HAP-1 (cell line): ENCODE measurements at regions not wholly inside any gene's neighbourhood (a gene's known extent, or its start where the extent isn't known, plus 50 kb on each side); places are given as distances from the start of the nearest gene placed in this dataset.

Experiments
- DNase-seq, 2 experiments: peaks; one replicate each; pipeline ENCODE4 v3.0.0-alpha.2; 2016 to 2020; ENCODE audit warnings: low spot score in 2 of 2
- H3K27me3 ChIP-seq: fragments of 250-450 bp; sonication (Bioruptor Pico); 2 replicates; pipeline ENCODE4 v1.5.1; 2020; ENCODE audit warnings: low read depth, mild to moderate bottlenecking, moderate library complexity
- H3K36me3 ChIP-seq: fragments of 250-450 bp; sonication (Bioruptor Pico); replicated peaks from 2 replicates; pipeline ENCODE4 v1.5.1; 2020; ENCODE audit warnings: mild to moderate bottlenecking
- H3K4me1 ChIP-seq: fragments of 250-450 bp; sonication (Bioruptor Pico); 2 replicates; pipeline ENCODE4 v1.5.1; 2020; ENCODE audit warnings: mild to moderate bottlenecking
- H3K4me3 ChIP-seq: fragments of 250-450 bp; sonication (Bioruptor Pico); 2 replicates; pipeline ENCODE4 v1.5.1; 2020; ENCODE audit warnings: mild to moderate bottlenecking, moderate library complexity
- H3K9me3 ChIP-seq: fragments of 250-450 bp; sonication (Bioruptor Pico); 2 replicates; pipeline ENCODE4 v1.5.1; 2020; ENCODE audit warnings: mild to moderate bottlenecking, moderate library complexity
- in situ Hi-C: fragments of 300-500 bp; cut with MboI; formaldehyde crosslinking; loops from 3 replicates; pipeline ENCODE4 v1.14.3; 2020; ENCODE audit warnings: low sequenced_read_pairs, inconsistent platforms, mixed read lengths

DNA sequence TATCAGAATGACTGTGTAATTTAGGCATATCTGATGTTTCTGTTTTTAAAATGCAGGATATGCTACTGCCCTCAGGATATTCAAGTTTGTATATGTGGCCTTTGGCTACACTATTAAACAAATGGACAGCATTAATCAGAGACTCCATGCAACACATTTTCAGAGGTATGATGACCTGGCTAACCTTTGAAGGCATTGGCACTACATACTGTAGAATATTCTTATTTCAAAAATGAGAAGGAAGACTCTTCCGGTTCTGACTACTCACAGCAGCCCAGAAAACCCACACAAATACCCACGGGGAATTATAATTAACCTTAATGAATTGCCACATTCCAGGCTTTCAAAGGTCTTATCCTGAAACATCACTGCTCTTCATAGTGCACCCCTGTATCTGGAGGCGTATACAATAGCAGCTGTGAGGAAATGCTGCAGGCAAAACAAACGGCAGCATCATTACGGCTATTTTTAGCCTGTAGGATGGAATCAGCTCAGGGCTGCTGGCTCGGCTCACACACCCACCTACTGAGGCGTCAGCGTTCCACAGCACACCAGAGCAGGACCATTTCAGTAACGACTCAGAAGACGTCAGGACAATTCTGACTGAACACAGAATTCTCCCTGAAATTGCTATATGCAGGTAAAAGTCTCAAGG is 648.5 kb downstream of the RPS29 start:
- no peak overlapping the region for H3K4me3 ChIP-seq
- in situ Hi-C loops, result no loop called here
- no peaks in the 10 kb centered on the region for H3K27me3 ChIP-seq
- no peaks in the 10 kb centered on the region for H3K9me3 ChIP-seq
- DNase-seq, result peak in 1 of 2 experiments; percentile 14
- no peaks in the 10 kb centered on the region for H3K36me3 ChIP-seq
- H3K4me1 ChIP-seq, result no peaks in the 10 kb centered on the region

DNA sequence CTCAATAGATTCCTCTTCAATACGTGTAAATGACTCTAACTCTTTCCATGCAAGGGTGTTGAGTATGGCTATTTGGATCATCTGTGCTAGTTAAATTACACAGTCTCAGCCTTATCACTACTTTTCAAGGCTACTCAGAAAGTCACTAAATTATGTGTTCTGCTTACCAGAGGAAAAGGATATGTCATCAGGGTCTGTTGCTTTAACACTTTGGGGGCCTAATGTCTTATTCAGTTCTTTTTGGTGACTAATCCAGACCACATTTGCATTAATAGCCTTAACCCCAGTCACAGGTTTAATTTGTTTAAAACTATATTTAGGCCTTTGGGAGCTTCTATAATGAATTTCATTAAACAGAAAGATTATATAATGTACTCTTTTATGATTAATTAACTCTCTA is 649.3 kb downstream of the RPS29 start:
- in situ Hi-C loops, result no loop called here
- H3K4me1 ChIP-seq, result no peaks in the 10 kb centered on the region
- no peaks in the 10 kb centered on the region for H3K36me3 ChIP-seq
- DNase-seq, result no peak
- H3K27me3 ChIP-seq, result no peaks in the 10 kb centered on the region
- no peak overlapping the region for H3K4me3 ChIP-seq
- H3K9me3 ChIP-seq, result no peaks in the 10 kb centered on the region

DNA sequence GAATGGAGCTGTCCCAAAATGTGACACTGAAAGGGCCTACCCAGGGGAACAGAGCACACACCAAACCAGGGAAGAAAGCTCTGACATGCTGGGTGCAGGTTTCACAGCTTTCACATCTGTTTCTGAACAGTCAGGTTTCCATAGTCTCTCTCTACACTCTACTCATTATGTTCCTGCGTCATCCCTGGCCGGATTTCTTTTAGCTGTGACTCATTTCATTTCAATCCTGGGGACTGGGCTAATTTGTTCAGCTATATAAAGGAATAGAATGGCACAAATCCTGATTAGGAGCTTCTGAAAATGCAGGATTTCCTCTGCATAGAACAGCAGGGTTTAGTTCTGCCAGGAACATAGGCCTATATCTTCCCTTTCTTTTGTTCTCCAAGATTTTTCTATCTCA is 649.8 kb downstream of the RPS29 start:
- no peaks in the 10 kb centered on the region for H3K36me3 ChIP-seq
- peak in 1 of 2 experiments; percentile 11 for DNase-seq
- H3K4me3 ChIP-seq, result no peak overlapping the region
- H3K9me3 ChIP-seq, result no peaks in the 10 kb centered on the region
- H3K4me1 ChIP-seq, result no peaks in the 10 kb centered on the region
- no peaks in the 10 kb centered on the region for H3K27me3 ChIP-seq
- in situ Hi-C loops, result no loop called here

DNA sequence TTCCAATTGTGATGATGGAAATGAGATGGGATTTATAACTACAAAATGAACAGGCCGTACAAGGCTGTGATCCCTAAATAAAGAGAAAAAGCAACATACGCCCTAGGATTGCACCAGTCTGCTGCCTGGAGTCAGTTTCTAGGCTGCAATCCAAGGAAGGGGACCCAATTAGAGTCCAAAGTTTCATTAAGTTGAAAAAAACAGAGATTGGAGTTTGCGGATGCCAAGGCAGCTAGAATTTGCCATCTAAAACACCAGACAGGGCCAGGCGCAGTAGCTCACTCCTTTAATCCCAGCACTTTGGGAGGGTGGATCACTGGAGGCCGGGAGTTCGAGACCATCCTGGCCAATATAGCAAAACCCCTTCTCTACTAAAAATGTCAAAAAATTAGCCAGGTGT is 661.0 kb downstream of the RPS29 start:
- Histone ChIP-seq H3K4me1 (no peaks in the 10 kb centered on the region), H3K4me3 (no peak overlapping the region), H3K36me3 (no peaks in the 10 kb centered on the region), H3K9me3 (no peaks in the 10 kb centered on the region), H3K27me3 (no peaks in the 10 kb centered on the region)
- in situ Hi-C loops, result no loop called here
- no peak for DNase-seq

DNA sequence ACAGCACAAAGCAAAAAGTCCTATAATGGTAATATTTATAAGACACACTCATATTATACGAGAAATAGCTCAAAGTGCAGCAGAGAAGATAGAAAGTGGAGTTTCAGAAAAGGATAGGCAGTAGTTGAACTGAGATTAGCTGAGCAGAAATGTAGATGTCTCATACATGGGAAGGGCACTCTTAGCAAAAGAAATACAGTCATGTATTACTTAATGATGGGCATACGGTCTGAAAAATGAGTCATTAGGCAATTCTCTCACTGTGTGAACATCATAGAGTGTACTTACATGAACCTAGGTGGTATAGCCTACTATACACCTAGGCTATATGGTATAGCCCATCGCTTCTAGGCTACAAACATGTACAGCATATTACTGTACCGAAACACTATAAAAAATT is 671.3 kb downstream of the RPS29 start:
- no peak for DNase-seq
- no peaks in the 10 kb centered on the region for H3K9me3 ChIP-seq
- no peaks in the 10 kb centered on the region for H3K27me3 ChIP-seq
- in situ Hi-C loops, result no loop called here
- peaks cover 6% of the 10 kb centered on the region for H3K4me1 ChIP-seq
- no peaks in the 10 kb centered on the region for H3K36me3 ChIP-seq
- no peak overlapping the region for H3K4me3 ChIP-seq

DNA sequence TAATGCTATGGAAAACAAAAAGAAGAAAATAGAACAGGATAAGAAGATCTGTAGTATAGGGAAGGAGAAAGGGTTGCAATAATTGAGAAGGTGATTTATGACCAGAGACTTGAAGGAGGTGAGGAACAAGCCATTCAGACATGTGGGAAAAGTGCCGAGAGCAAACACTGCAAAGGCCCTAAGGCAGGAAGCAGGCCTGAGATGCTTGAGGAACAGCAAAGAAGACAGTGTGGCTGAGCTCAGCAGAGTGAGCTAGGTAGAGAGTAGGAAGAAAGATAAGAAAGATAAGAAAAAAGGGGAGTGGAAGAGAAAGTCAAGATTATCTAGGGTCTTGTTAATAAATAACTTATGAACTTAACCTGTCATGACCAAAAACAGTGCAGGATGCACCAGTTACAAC is 671.8 kb downstream of the RPS29 start:
- no peaks in the 10 kb centered on the region for H3K27me3 ChIP-seq
- no peaks in the 10 kb centered on the region for H3K36me3 ChIP-seq
- no peak overlapping the region for H3K4me3 ChIP-seq
- in situ Hi-C loops, result no loop called here
- no peaks in the 10 kb centered on the region for H3K9me3 ChIP-seq
- peaks cover 4% of the 10 kb centered on the region for H3K4me1 ChIP-seq
- DNase-seq, result no peak

DNA sequence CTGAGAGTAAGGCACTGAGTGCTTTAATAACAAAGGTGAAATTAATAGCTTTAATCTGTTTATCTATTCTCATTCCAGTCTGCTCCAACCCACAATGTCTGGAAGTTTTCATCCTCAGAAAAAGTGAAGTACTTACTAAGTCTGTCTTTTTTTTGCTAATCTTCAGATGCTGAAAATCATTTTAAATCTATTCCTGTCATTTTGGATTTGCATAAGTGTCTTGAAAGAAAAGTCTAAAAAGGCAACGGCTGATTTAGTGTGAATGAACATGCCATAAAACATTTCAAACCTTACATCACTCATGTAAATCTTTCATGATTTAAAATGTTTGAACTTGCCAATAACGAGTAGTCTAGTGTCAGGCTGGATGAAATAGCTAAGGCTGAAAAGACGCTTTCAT is 685.6 kb downstream of the RPS29 start:
- peak in 1 of 2 experiments; percentile 82 for DNase-seq
- H3K9me3 ChIP-seq, result no peaks in the 10 kb centered on the region
- peaks cover 15% of the 10 kb centered on the region for H3K4me1 ChIP-seq
- in situ Hi-C loops, result no loop called here
- H3K4me3 ChIP-seq, result no peak overlapping the region
- no peaks in the 10 kb centered on the region for H3K36me3 ChIP-seq
- no peaks in the 10 kb centered on the region for H3K27me3 ChIP-seq

DNA sequence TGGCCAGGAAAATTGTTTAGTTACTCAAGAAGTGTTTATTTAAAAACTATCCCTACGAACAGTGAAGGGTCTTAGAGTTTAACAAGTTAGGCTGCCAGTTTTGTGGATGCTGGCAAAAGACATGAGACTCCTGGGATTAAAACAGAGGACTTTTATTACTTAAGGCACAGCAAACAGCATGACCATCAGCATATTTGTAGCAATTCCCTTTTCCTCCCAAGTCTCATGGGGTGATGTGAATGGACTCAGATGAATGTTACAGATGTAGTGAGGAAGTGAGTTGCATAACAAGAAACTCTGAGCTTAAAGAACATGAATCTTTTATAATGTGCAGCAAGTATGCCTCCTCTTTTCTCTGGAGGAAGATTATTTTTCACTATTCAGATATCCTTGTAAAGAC is 695.8 kb downstream of the RPS29 start:
- peak in 1 of 2 experiments; percentile 51 for DNase-seq
- no peaks in the 10 kb centered on the region for H3K9me3 ChIP-seq
- H3K36me3 ChIP-seq, result no peaks in the 10 kb centered on the region
- no peak overlapping the region for H3K4me3 ChIP-seq
- H3K4me1 ChIP-seq, result no peaks in the 10 kb centered on the region
- no peaks in the 10 kb centered on the region for H3K27me3 ChIP-seq
- in situ Hi-C loops, result no loop called here

DNA sequence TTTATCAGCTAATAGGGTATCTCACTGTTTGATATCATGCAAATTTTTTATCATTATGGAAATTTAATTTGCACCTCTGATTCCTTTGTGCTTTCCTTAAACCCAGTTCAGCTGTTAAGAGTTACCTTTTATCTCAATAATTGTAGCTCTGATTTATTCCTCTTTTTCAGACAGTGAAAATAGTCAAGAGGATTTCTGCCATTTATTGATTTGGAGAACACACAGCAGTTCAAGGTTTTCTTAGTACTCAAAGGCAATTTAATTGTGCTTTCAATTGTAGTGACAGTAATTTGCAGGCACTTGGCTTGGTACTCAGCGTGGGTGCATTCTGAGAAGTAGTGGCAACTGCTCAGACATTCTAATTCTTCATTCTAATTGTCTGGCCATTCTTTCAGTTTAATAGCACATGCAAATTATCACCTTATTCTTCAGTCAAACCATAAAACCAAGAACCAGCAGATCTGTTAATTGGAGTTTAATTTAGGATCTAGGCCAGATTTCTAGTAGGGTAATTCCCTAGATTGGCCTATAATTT is 709.3 kb downstream of the RPS29 start:
- no peaks in the 10 kb centered on the region for H3K36me3 ChIP-seq
- H3K27me3 ChIP-seq, result no peaks in the 10 kb centered on the region
- peaks cover 6% of the 10 kb centered on the region; the same call in 1 of the 2 replicates for H3K4me1 ChIP-seq
- no peak for DNase-seq
- H3K4me3 ChIP-seq, result no peak overlapping the region
- H3K9me3 ChIP-seq, result no peaks in the 10 kb centered on the region
- in situ Hi-C loops, result no loop called here

DNA sequence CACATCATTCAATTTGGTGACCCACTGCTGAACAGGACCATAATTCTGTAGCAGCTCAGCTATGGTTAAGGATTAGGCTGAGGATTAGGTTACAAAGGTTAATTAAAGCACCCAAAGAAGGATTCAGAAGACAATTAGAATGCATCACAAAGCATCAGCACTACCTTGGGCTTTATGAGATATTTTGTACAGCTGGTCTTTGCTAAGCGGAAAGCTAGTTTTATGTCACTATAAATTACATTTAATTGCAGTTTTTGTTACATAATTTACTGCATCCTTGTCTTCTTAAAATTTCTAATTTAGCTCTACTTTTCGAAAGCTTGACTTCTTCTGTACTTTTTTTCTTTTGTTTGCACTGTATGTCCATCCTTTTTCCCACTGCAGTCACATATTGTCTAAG is 711.5 kb downstream of the RPS29 start:
- in situ Hi-C loops, result no loop called here

DNA sequence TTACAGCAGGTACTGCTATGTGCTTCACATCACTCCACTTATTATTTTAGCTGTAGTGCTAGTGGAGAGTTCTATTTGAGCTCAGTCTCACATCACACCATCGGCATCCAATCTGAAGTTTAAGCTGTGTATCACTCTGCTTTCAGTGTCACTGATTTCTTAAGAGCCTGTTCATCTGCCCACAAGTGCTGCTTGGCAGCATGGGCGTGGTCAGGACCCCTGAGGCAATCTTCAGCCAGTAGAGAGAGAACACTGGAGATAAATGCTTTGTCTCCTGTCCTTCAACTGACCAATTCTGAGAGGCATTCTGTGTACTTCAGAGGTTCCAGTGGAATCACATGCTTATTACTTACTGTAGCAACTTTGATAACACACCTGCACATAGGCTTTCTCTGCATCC is 728.8 kb downstream of the RPS29 start:
- Histone ChIP-seq H3K9me3 (no peaks in the 10 kb centered on the region), H3K27me3 (no peaks in the 10 kb centered on the region), H3K4me1 (no peaks in the 10 kb centered on the region), H3K4me3 (no peak overlapping the region), H3K36me3 (no peaks in the 10 kb centered on the region)
- in situ Hi-C loops, result no loop called here
- peak in 1 of 2 experiments; percentile 26 for DNase-seq

More for the DNA sequence above, 711.5 kb downstream of the RPS29 start:
- peak; percentile 10 to 75 for DNase-seq
- Histone ChIP-seq H3K4me3 (no peak overlapping the region), H3K4me1 (peaks cover 6% of the 10 kb centered on the region; the same call in 1 of the 2 replicates), H3K27me3 (no peaks in the 10 kb centered on the region), H3K9me3 (no peaks in the 10 kb centered on the region), H3K36me3 (no peaks in the 10 kb centered on the region)

DNA sequence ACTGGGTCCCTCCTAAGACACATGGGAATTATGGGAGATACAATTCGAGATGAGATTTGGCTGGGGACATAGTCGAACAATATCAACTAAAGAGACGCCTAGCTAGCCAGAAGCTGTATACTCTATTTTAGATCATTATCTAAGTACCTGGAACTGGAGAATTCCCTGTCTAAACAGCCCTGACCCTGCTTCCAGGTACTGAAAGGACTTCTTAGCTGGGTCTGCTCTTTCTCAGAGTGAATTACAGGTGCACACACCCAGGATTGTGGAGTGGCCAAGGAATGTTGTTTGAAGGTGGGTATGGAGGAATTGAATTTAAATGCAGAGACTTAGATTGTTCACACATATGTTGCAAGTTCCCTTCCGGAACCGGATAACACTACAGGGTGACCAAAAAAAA is 733.0 kb downstream of the RPS29 start:
- DNase-seq, result no peak
- no peaks in the 10 kb centered on the region for H3K9me3 ChIP-seq
- H3K36me3 ChIP-seq, result no peaks in the 10 kb centered on the region
- no peaks in the 10 kb centered on the region for H3K4me1 ChIP-seq
- no peak overlapping the region for H3K4me3 ChIP-seq
- in situ Hi-C loops, result no loop called here
- no peaks in the 10 kb centered on the region for H3K27me3 ChIP-seq

DNA sequence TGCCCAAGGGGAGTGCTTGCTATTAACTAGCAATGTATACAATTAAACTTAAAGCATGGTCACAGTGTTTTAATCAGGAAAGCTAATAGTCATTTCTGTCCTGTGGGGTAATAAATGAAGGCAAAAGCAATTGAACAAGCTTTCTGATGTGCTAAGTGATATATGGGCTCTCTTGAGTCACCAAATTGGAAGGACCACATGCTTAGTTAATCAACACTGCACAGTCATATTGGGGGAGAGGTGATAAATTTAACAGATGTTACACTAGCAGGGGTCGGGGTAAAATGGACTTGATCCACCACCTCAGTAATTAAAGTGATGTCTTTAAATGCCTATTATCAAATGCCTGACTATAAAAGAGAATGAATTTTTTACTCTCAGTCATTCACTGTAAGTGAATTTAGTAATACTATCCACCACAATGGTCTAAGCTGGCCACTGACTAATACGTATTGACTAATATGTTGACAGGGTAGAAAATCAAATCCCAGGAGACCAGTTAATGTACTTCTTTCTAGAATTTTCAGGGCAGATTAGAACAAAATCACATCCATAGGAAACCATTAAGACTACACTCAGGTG is 736.3 kb downstream of the RPS29 start:
- Histone ChIP-seq H3K4me3 (no peak overlapping the region), H3K36me3 (no peaks in the 10 kb centered on the region), H3K4me1 (no peaks in the 10 kb centered on the region), H3K9me3 (no peaks in the 10 kb centered on the region), H3K27me3 (no peaks in the 10 kb centered on the region)
- DNase-seq, result no peak
- in situ Hi-C loops, result no loop called here

DNA sequence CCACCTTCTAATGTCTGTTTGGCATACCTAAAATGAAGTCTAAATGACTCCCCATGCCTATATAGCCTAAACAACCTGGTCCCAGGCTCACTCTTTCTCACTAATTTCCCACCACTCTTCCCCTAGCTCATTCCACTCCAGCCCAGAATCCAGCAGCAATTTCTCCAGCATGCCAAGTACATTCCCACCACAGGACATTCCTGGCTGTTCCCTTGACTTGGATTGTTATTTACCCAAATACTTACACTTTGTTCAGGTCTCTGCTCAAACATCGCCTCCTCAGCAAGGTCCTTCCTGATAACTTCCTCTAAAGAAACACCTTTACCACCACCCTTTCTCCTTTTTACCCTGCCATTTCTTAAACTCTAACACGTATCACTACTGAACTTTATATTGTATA is 743.4 kb downstream of the RPS29 start:
- DNase-seq, result no peak
- Histone ChIP-seq H3K4me3 (no peak overlapping the region), H3K4me1 (no peaks in the 10 kb centered on the region), H3K36me3 (no peaks in the 10 kb centered on the region), H3K9me3 (no peaks in the 10 kb centered on the region), H3K27me3 (no peaks in the 10 kb centered on the region)
- in situ Hi-C loops, result no loop called here
